PFSK-1 (cell line): ENCODE measurements at regions not wholly inside any gene's neighbourhood (a gene's known extent, or its start where the extent isn't known, plus 50 kb on each side); places are given as distances from the start of the nearest gene placed in this dataset.

ENCODE experiments used
- FOXP2 ChIP-seq: optimal IDR thresholded peaks from 2 replicates; pipeline ENCODE3; 2011; ENCODE audit warnings: borderline replicate concordance, control low read depth, inconsistent platforms; ENCODE audit not compliant: insufficient read depth; ENCODE audit errors: extremely low read length, extremely low read depth
- POLR2AphosphoS5 ChIP-seq: IDR thresholded peaks from 2 replicates; pipeline ENCODE4 v1.6.1; 2012; ENCODE audit warnings: low read depth, mild to moderate bottlenecking, control low read depth, low read length, moderate library complexity
- SIN3A ChIP-seq: IDR thresholded peaks from 2 replicates; pipeline ENCODE4 v1.6.1; 2012; ENCODE audit warnings: mild to moderate bottlenecking, low read length, moderate library complexity, borderline replicate concordance; ENCODE audit not compliant: insufficient read depth
- TAF1 ChIP-seq: IDR thresholded peaks from 2 replicates; pipeline ENCODE4 v1.6.1; 2012; ENCODE audit warnings: low read length, control low read depth, borderline replicate concordance; ENCODE audit not compliant: insufficient read depth
- TF ChIP-seq, protein P1 (sequence below), 2 experiments: IDR thresholded peaks; 2 replicates each; pipeline versions ENCODE4 v1.6.1 to v1.8.0; 2011 to 2012; ENCODE audit warnings: low read depth in 2 of 2, low read length in 2 of 2, control low read depth in 1 of 2, inconsistent platforms in 1 of 2, mild to moderate bottlenecking in 1 of 2, moderate library complexity in 1 of 2; ENCODE audit not compliant: insufficient read depth in 1 of 2

DNA sequence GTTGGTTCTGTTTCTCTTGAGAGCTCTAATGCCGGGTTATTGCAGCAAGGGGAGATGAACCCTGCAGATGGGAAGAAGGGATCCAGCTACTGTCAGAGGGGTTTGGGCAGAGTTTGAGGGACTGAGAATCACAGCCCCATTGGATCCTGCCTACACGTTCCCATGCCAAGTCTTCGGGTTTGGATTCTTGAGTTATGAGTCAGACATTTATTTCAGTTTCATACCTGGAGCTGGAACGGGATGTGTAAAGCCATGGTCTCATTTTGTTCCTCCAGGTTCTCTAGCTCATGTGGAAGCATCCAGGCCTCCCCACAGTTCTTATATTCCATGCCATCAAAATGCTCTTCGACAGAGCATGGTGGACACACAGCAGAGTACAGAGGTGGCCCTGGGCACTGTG, 275.4 kb upstream of the IRX4 start:
- TF ChIP-seq SIN3A: no peak
- TF ChIP-seq, protein P1, sequence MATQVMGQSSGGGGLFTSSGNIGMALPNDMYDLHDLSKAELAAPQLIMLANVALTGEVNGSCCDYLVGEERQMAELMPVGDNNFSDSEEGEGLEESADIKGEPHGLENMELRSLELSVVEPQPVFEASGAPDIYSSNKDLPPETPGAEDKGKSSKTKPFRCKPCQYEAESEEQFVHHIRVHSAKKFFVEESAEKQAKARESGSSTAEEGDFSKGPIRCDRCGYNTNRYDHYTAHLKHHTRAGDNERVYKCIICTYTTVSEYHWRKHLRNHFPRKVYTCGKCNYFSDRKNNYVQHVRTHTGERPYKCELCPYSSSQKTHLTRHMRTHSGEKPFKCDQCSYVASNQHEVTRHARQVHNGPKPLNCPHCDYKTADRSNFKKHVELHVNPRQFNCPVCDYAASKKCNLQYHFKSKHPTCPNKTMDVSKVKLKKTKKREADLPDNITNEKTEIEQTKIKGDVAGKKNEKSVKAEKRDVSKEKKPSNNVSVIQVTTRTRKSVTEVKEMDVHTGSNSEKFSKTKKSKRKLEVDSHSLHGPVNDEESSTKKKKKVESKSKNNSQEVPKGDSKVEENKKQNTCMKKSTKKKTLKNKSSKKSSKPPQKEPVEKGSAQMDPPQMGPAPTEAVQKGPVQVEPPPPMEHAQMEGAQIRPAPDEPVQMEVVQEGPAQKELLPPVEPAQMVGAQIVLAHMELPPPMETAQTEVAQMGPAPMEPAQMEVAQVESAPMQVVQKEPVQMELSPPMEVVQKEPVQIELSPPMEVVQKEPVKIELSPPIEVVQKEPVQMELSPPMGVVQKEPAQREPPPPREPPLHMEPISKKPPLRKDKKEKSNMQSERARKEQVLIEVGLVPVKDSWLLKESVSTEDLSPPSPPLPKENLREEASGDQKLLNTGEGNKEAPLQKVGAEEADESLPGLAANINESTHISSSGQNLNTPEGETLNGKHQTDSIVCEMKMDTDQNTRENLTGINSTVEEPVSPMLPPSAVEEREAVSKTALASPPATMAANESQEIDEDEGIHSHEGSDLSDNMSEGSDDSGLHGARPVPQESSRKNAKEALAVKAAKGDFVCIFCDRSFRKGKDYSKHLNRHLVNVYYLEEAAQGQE (IDR thresholded peaks at IDR 0.05; ENCODE audit: insufficient read depth in 1 of 2, low read depth in 2 of 2, low read length in 2 of 2): no peak
- TF ChIP-seq POLR2AphosphoS5: no peak
- TF ChIP-seq TAF1: no peak
- TF ChIP-seq FOXP2: no peak
